ENCODE measurements at regions not wholly inside any gene's neighbourhood (a gene's known extent, or its start where the extent isn't known, plus 50 kb on each side); places are given as distances from the start of the nearest gene placed in this dataset.

- no peak for ATAC-seq
- no peak for TF ChIP-seq ZNF565 (CRISPR knock-in tag; conservative IDR thresholded peaks at IDR 0.05; ENCODE audit: low read depth)
- TF ChIP-seq, protein P1, sequence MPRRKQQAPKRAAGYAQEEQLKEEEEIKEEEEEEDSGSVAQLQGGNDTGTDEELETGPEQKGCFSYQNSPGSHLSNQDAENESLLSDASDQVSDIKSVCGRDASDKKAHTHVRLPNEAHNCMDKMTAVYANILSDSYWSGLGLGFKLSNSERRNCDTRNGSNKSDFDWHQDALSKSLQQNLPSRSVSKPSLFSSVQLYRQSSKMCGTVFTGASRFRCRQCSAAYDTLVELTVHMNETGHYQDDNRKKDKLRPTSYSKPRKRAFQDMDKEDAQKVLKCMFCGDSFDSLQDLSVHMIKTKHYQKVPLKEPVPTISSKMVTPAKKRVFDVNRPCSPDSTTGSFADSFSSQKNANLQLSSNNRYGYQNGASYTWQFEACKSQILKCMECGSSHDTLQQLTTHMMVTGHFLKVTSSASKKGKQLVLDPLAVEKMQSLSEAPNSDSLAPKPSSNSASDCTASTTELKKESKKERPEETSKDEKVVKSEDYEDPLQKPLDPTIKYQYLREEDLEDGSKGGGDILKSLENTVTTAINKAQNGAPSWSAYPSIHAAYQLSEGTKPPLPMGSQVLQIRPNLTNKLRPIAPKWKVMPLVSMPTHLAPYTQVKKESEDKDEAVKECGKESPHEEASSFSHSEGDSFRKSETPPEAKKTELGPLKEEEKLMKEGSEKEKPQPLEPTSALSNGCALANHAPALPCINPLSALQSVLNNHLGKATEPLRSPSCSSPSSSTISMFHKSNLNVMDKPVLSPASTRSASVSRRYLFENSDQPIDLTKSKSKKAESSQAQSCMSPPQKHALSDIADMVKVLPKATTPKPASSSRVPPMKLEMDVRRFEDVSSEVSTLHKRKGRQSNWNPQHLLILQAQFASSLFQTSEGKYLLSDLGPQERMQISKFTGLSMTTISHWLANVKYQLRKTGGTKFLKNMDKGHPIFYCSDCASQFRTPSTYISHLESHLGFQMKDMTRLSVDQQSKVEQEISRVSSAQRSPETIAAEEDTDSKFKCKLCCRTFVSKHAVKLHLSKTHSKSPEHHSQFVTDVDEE (CRISPR knock-in tag; IDR thresholded peaks at IDR 0.05), result no peak
- no peak for TF ChIP-seq ZFP30 (CRISPR knock-in tag; IDR thresholded peaks at IDR 0.05)
- no peak for TF ChIP-seq PPARA (CRISPR knock-in tag; IDR thresholded peaks at IDR 0.05; ENCODE audit: borderline replicate concordance)
Measured at GRCh38 chr2:56113382-56113975, 70.3 kb upstream of the CCDC85A start.

DNA sequence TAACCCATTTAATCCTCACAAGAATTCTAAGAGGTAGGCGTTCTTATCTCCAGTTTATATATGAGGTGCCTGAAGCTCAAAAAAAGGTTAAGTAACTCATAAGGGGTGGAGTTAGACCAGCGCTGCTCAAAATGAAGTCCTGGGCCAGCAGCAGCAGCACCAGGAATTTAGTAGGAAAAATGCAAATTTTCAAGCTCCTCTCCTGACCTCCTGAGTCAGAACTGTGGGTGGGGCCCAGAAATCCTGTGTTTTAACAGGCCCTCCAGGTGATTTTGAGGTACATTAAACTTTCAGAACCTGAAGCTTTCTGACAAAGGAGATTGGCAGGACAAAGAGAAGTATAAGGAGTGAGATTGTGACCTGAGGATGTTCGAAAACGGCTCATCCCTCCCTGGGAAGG lies 66.0 kb upstream of the CCDC85A start:
- ATAC-seq, result no peak
- TF ChIP-seq OSR1 (CRISPR knock-in tag; IDR thresholded peaks at IDR 0.05), result no peak
- no peak for TF ChIP-seq ZFP30 (CRISPR knock-in tag; IDR thresholded peaks at IDR 0.05)
- no peak for TF ChIP-seq ZNF565 (CRISPR knock-in tag; conservative IDR thresholded peaks at IDR 0.05; ENCODE audit: low read depth)

- no peak for ATAC-seq
Measured at GRCh38 chr2:56118474-56118873, 65.3 kb upstream of the CCDC85A start.

GRCh38 chr2:56121995-56122394 lies 61.8 kb upstream of the CCDC85A start:
- no peak for ATAC-seq
- TF ChIP-seq PPARA (CRISPR knock-in tag; IDR thresholded peaks at IDR 0.05; ENCODE audit: borderline replicate concordance), result no peak
- TF ChIP-seq ZNF8 (CRISPR knock-in tag; IDR thresholded peaks at IDR 0.05), result no peak
- TF ChIP-seq, protein P1 (CRISPR knock-in tag; IDR thresholded peaks at IDR 0.05), result no peak
- no peak for TF ChIP-seq SNAI2 (CRISPR knock-in tag; IDR thresholded peaks at IDR 0.05)
- TF ChIP-seq ZNF70 (CRISPR knock-in tag; IDR thresholded peaks at IDR 0.05), result no peak
- TF ChIP-seq, protein P2, sequence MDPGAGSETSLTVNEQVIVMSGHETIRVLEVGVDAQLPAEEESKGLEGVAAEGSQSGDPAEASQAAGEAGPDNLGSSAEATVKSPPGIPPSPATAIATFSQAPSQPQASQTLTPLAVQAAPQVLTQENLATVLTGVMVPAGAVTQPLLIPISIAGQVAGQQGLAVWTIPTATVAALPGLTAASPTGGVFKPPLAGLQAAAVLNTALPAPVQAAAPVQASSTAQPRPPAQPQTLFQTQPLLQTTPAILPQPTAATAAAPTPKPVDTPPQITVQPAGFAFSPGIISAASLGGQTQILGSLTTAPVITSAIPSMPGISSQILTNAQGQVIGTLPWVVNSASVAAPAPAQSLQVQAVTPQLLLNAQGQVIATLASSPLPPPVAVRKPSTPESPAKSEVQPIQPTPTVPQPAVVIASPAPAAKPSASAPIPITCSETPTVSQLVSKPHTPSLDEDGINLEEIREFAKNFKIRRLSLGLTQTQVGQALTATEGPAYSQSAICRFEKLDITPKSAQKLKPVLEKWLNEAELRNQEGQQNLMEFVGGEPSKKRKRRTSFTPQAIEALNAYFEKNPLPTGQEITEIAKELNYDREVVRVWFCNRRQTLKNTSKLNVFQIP (CRISPR knock-in tag; IDR thresholded peaks at IDR 0.05; ENCODE audit: borderline replicate concordance, low read depth), result no peak
- TF ChIP-seq ZNF565 (CRISPR knock-in tag; conservative IDR thresholded peaks at IDR 0.05; ENCODE audit: low read depth), result no peak
- TF ChIP-seq BACH2 (CRISPR knock-in tag; IDR thresholded peaks at IDR 0.05; ENCODE audit: borderline replicate concordance), result no peak
- no peak for TF ChIP-seq TOX (CRISPR knock-in tag; IDR thresholded peaks at IDR 0.05; ENCODE audit: borderline replicate concordance)

More at GRCh38 chr2:56118474-56118873, 65.3 kb upstream of the CCDC85A start:
- TF ChIP-seq ARNTL (CRISPR knock-in tag; IDR thresholded peaks at IDR 0.05; ENCODE audit: borderline replicate concordance, low read depth), result no peak
- TF ChIP-seq, protein P2 (CRISPR knock-in tag; IDR thresholded peaks at IDR 0.05; ENCODE audit: borderline replicate concordance, low read depth), result no peak
- TF ChIP-seq PPARA (CRISPR knock-in tag; IDR thresholded peaks at IDR 0.05; ENCODE audit: borderline replicate concordance), result no peak
- no peak for TF ChIP-seq ZNF8 (CRISPR knock-in tag; IDR thresholded peaks at IDR 0.05)
- no peak for TF ChIP-seq GLIS3 (CRISPR knock-in tag; IDR thresholded peaks at IDR 0.05)
- TF ChIP-seq ISL1 (CRISPR knock-in tag; IDR thresholded peaks at IDR 0.05), result no peak
- TF ChIP-seq, protein P1 (CRISPR knock-in tag; IDR thresholded peaks at IDR 0.05), result no peak
- no peak for TF ChIP-seq ZNF70 (CRISPR knock-in tag; IDR thresholded peaks at IDR 0.05)
- TF ChIP-seq CSDC2 (CRISPR knock-in tag; IDR thresholded peaks at IDR 0.05), result no peak
- no peak for TF ChIP-seq BACH2 (CRISPR knock-in tag; IDR thresholded peaks at IDR 0.05; ENCODE audit: borderline replicate concordance)
- TF ChIP-seq ZFP3 (CRISPR knock-in tag; IDR thresholded peaks at IDR 0.05), result no peak
- no peak for TF ChIP-seq CREB5 (CRISPR knock-in tag; IDR thresholded peaks at IDR 0.05; ENCODE audit: low read depth)
